Trophoblast cell (in vitro differentiated cells and primary cell): ENCODE measurements at regions not wholly inside any gene's neighbourhood (a gene's known extent, or its start where the extent isn't known, plus 50 kb on each side); places are given as distances from the start of the nearest gene placed in this dataset.

Experiments used
- DNase-seq, 2 donors: peaks; one replicate each; pipeline ENCODE4 v3.0.0-alpha.2; 2016
- H2AFZ ChIP-seq: 2 replicates; pipeline ENCODE4 v1.6.1; 2013; ENCODE audit warnings: low read length, moderate library complexity, mild to moderate bottlenecking; ENCODE audit not compliant: insufficient read depth, poor library complexity
- H2AK5ac ChIP-seq: 2 replicates; pipeline ENCODE4 v1.6.1; 2013; ENCODE audit warnings: mild to moderate bottlenecking, low read length
- H2BK120ac ChIP-seq: 2 replicates; pipeline ENCODE4 v1.6.1; 2013; ENCODE audit warnings: low read length, mild to moderate bottlenecking, moderate library complexity; ENCODE audit not compliant: insufficient read depth, poor library complexity
- H2BK12ac ChIP-seq: 2 replicates; pipeline ENCODE4 v1.6.1; 2013; ENCODE audit warnings: mild to moderate bottlenecking, low read length, moderate library complexity
- H2BK5ac ChIP-seq: 2 replicates; pipeline ENCODE4 v1.6.1; 2013; ENCODE audit warnings: low read length, low read depth, moderate library complexity, mild to moderate bottlenecking; ENCODE audit not compliant: poor library complexity
- H3K14ac ChIP-seq: 2 replicates; pipeline ENCODE4 v1.6.1; 2013; ENCODE audit warnings: mild to moderate bottlenecking, low read length
- H3K18ac ChIP-seq: 2 replicates; pipeline ENCODE4 v1.6.1; 2013; ENCODE audit warnings: mild to moderate bottlenecking, low read length
- H3K23ac ChIP-seq: 2 replicates; pipeline ENCODE4 v1.6.1; 2013; ENCODE audit warnings: low read length
- H3K27ac ChIP-seq: 2 replicates; pipeline ENCODE4 v1.5.1; 2013; ENCODE audit warnings: low read depth, mild to moderate bottlenecking, inconsistent platforms, low read length, moderate library complexity
- H3K27me3 ChIP-seq: 2 replicates; pipeline ENCODE4 v1.6.1; 2013; ENCODE audit warnings: inconsistent platforms, mild to moderate bottlenecking, low read length, moderate library complexity; ENCODE audit not compliant: insufficient read depth
- H3K36me3 ChIP-seq, 2 experiments: 1 replicate in 1 of 2; 2 replicates in 1 of 2; pipeline ENCODE4 v1.6.1; 2013; ENCODE audit warnings: low read length in 2 of 2, mild to moderate bottlenecking in 2 of 2, moderate library complexity in 1 of 2; ENCODE audit not compliant: insufficient read depth in 2 of 2, control insufficient read depth in 1 of 2
- H3K4ac ChIP-seq: 2 replicates; pipeline ENCODE4 v1.6.1; 2013; ENCODE audit warnings: low read depth, mild to moderate bottlenecking, low read length, moderate library complexity
- H3K4me1 ChIP-seq, 2 experiments: 1 replicate in 1 of 2; 2 replicates in 1 of 2; pipeline ENCODE4 v1.6.1; 2013; ENCODE audit warnings: low read length in 2 of 2, mild to moderate bottlenecking in 2 of 2, moderate library complexity in 1 of 2; ENCODE audit not compliant: insufficient read depth in 2 of 2, control insufficient read depth in 1 of 2
- H3K4me2 ChIP-seq: 2 replicates; pipeline ENCODE4 v1.6.1; 2013; ENCODE audit warnings: inconsistent platforms, mild to moderate bottlenecking, low read length, moderate library complexity
- H3K4me3 ChIP-seq: 2 replicates; pipeline ENCODE4 v1.5.1; 2013; ENCODE audit warnings: mild to moderate bottlenecking, low read depth, low read length, inconsistent platforms
- H3K79me1 ChIP-seq: one replicate; pipeline ENCODE4 v1.6.1; 2013; ENCODE audit warnings: low read length
- H3K79me2 ChIP-seq: 2 replicates; pipeline ENCODE4 v1.6.1; 2013; ENCODE audit warnings: low read length, mild to moderate bottlenecking; ENCODE audit not compliant: control insufficient read depth, insufficient read depth, poor library complexity
- H3K9ac ChIP-seq: 2 replicates; pipeline ENCODE4 v1.6.1; 2013; ENCODE audit warnings: mild to moderate bottlenecking, low read length
- H3K9me3 ChIP-seq: 2 replicates; pipeline ENCODE4 v1.6.1; 2013; ENCODE audit warnings: low read depth, mild to moderate bottlenecking, control low read depth, inconsistent platforms, low read length; ENCODE audit not compliant: insufficient read depth
- H4K12ac ChIP-seq: 2 replicates; pipeline ENCODE4 v1.6.1; 2013; ENCODE audit warnings: low read depth, mild to moderate bottlenecking, low read length, moderate library complexity
- H4K8ac ChIP-seq: 2 replicates; pipeline ENCODE4 v1.6.1; 2013; ENCODE audit warnings: low read depth, mild to moderate bottlenecking, low read length, moderate library complexity
- H4K91ac ChIP-seq: one replicate; pipeline ENCODE4 v1.6.1; 2013; ENCODE audit warnings: low read depth, mild to moderate bottlenecking, low read length, moderate library complexity
- WGBS: extraction: QIAGEN DNeasy Blood & Tissue Kit; methylation state at CpG from one replicate; pipeline ENCODE4 v1.1.7; 2013; ENCODE audit warnings: missing lambda C conversion rate; ENCODE audit not compliant: insufficient read length, insufficient coverage; ENCODE audit errors: extremely low coverage; 5-methylcytosine and 5-hydroxymethylcytosine counted together

DNA sequence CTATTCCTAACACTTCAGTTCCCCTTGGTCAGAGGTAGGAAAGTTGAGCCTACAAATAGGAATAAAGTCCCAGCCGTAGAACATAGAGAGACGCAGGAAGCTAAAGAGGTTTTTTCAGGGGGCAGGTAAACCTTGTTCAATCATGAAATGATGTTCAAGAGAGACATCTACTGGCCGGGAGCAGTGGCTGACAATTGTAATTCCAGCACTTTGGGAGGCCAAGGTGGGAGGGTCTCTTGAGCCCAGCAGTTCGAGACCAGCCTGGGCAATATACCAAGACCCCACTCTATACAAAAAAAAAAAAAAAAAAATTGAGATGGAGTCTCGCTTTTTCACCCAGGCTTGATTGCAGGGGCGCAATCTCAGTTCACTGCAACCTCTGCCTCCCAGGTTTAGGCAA is 66.7 kb upstream of the DNAJC10 start:
- no peak overlapping the region for H2BK120ac ChIP-seq
- H4K12ac ChIP-seq: no peak overlapping the region
- no peaks in the 10 kb centered on the region for H3K79me1 ChIP-seq
- no peak overlapping the region for H3K4ac ChIP-seq
- H2AFZ ChIP-seq: no peak overlapping the region
- H2BK12ac ChIP-seq: no peak overlapping the region
- H3K27ac ChIP-seq: no peak overlapping the region
- H3K23ac ChIP-seq: no peak overlapping the region
- H3K36me3 ChIP-seq: no peaks in the 10 kb centered on the region
- no peaks in the 10 kb centered on the region for H3K9me3 ChIP-seq
- H3K4me1 ChIP-seq: no peaks in the 10 kb centered on the region
- no peak overlapping the region for H3K18ac ChIP-seq
- H4K91ac ChIP-seq: no peak overlapping the region
- H3K79me2 ChIP-seq: no peaks in the 10 kb centered on the region
- no peak overlapping the region for H2AK5ac ChIP-seq
- H3K4me3 ChIP-seq: no peak overlapping the region
- H2BK5ac ChIP-seq: no peak overlapping the region
- peak in 1 of 2 donors; percentile 26 for DNase-seq
- WGBS: no CpG with 5 or more reads among the region's 6 CpGs
- H3K14ac ChIP-seq: no peak overlapping the region
- no peak overlapping the region for H3K9ac ChIP-seq
- no peaks in the 10 kb centered on the region for H3K27me3 ChIP-seq
- H3K4me2 ChIP-seq: no peak overlapping the region
- no peak overlapping the region for H4K8ac ChIP-seq

GRCh38 chr2:182650704-182651103 is 65.4 kb upstream of the DNAJC10 start:
- no peaks in the 10 kb centered on the region for H3K27me3 ChIP-seq
- no peak overlapping the region for H3K9ac ChIP-seq
- no peak overlapping the region for H4K12ac ChIP-seq
- H2AK5ac ChIP-seq: no peak overlapping the region
- H2BK5ac ChIP-seq: no peak overlapping the region
- no peak overlapping the region for H3K4me3 ChIP-seq
- no peaks in the 10 kb centered on the region for H3K9me3 ChIP-seq
- no CpG with 5 or more reads among the region's 4 CpGs for WGBS
- H4K91ac ChIP-seq: no peak overlapping the region
- H2BK12ac ChIP-seq: no peak overlapping the region
- no peaks in the 10 kb centered on the region for H3K79me2 ChIP-seq
- H3K79me1 ChIP-seq: no peaks in the 10 kb centered on the region
- no peak overlapping the region for H4K8ac ChIP-seq
- peak; percentile 7 to 79 for DNase-seq
- no peak overlapping the region for H3K23ac ChIP-seq
- H3K14ac ChIP-seq: no peak overlapping the region
- no peak overlapping the region for H3K27ac ChIP-seq
- H3K36me3 ChIP-seq: no peaks in the 10 kb centered on the region
- H2BK120ac ChIP-seq: no peak overlapping the region
- H3K4ac ChIP-seq: no peak overlapping the region
- H2AFZ ChIP-seq: no peak overlapping the region
- peaks cover 0 to 3% of the 10 kb centered on the region in 2 experiments for H3K4me1 ChIP-seq
- H3K4me2 ChIP-seq: no peak overlapping the region
- no peak overlapping the region for H3K18ac ChIP-seq

DNA sequence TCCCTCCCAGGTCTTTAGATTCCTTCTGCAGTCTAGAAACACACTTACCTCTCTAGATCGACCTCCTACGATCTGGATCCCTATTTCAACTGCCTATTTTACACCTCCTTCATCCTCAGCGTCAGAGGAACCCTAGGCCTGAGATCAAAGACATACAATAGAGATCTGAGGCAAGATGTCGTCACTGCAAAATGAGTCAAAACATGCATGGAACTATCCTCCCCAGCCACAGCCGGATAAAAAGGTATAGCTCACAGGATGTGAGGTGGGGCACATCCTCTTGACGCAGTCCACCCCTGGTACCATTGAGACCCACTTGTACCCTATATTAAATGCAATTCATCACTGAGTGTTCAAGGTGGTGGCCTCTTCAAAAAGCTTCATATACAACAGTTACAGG is 63.7 kb upstream of the DNAJC10 start:
- Histone ChIP-seq H4K91ac (no peak overlapping the region), H3K14ac (no peak overlapping the region), H2AFZ (no peak overlapping the region), H2AK5ac (no peak overlapping the region), H3K4me3 (no peak overlapping the region), H2BK120ac (no peak overlapping the region), H3K36me3 (no peaks in the 10 kb centered on the region), H3K23ac (no peak overlapping the region), H4K8ac (no peak overlapping the region), H3K79me1 (no peaks in the 10 kb centered on the region), H3K9ac (no peak overlapping the region), H4K12ac (no peak overlapping the region), H3K4me1 (peaks cover 0 to 4% of the 10 kb centered on the region in 2 experiments), H3K4me2 (no peak overlapping the region), H3K27me3 (no peaks in the 10 kb centered on the region), H2BK5ac (no peak overlapping the region), H3K9me3 (no peaks in the 10 kb centered on the region), H3K4ac (no peak overlapping the region), H2BK12ac (no peak overlapping the region), H3K27ac (no peak overlapping the region), H3K18ac (no peak overlapping the region), H3K79me2 (no peaks in the 10 kb centered on the region)
- no CpG with 5 or more reads among the region's 6 CpGs for WGBS
- DNase-seq: peak in 1 of 2 donors; percentile 31

GRCh38 chr2:182655750-182656149 is 60.3 kb upstream of the DNAJC10 start:
- no peaks in the 10 kb centered on the region for H3K9me3 ChIP-seq
- H3K4me1 ChIP-seq: peaks cover 0 to 4% of the 10 kb centered on the region in 2 experiments
- no peak overlapping the region for H3K23ac ChIP-seq
- H3K79me1 ChIP-seq: no peaks in the 10 kb centered on the region
- no peak overlapping the region for H2AK5ac ChIP-seq
- H3K18ac ChIP-seq: no peak overlapping the region
- no peaks in the 10 kb centered on the region for H3K36me3 ChIP-seq
- no peak overlapping the region for H4K91ac ChIP-seq
- H2AFZ ChIP-seq: no peak overlapping the region
- no peaks in the 10 kb centered on the region for H3K27me3 ChIP-seq
- no peaks in the 10 kb centered on the region for H3K79me2 ChIP-seq
- H3K4me3 ChIP-seq: no peak overlapping the region
- H3K4me2 ChIP-seq: no peak overlapping the region
- H3K14ac ChIP-seq: no peak overlapping the region
- DNase-seq: no peak
- no peak overlapping the region for H4K12ac ChIP-seq
- no peak overlapping the region for H4K8ac ChIP-seq
- no peak overlapping the region for H3K9ac ChIP-seq
- H3K27ac ChIP-seq: no peak overlapping the region
- H2BK5ac ChIP-seq: no peak overlapping the region
- H3K4ac ChIP-seq: no peak overlapping the region
- H2BK120ac ChIP-seq: no peak overlapping the region
- no peak overlapping the region for H2BK12ac ChIP-seq
- WGBS: no CpG with 5 or more reads among the region's 1 CpG
